H1 (cell line): ENCODE measurements at regions not wholly inside any gene's neighbourhood (a gene's known extent, or its start where the extent isn't known, plus 50 kb on each side); places are given as distances from the start of the nearest gene placed in this dataset.

Source experiments
- CTCF ChIA-PET: fragments of 300-600 bp; sonication (Branson Sonifier 250); formaldehyde crosslinking; loops from one replicate; lab custom pipeline; 2021; ENCODE audit not compliant: partially characterized antibody; lab: Charles Lee
- POLR2A ChIA-PET: fragments of 300-600 bp; sonication (Branson Sonifier 250); formaldehyde crosslinking; loops from one replicate; lab custom pipeline; 2021; ENCODE audit warnings: inconsistent platforms; ENCODE audit not compliant: partially characterized antibody; lab: Charles Lee
- DNase-seq, 2 experiments: peaks; one replicate each; pipeline versions ENCODE4 v3.0.0 to v3.0.0-alpha.2; 2010 to 2022; ENCODE audit warnings: low spot score in 2 of 2, low read depth in 1 of 2, mixed read lengths in 1 of 2
- FAIRE-seq: peaks from 2 replicates; lab custom pipeline; 2011; peaks lifted over from hg19 to GRCh38; lab: Jason Lieb, UNC
- H2AFZ ChIP-seq: 2 replicates; pipeline ENCODE4 v1.8.1; 2012; ENCODE audit warnings: low read length, inconsistent platforms
- H2AK5ac ChIP-seq: 2 replicates; pipeline ENCODE4 v1.6.1; 2013; ENCODE audit warnings: low read depth, low read length
- H2BK120ac ChIP-seq: replicated peaks from 2 replicates; pipeline ENCODE3; 2013; ENCODE audit warnings: low read depth, low read length, inconsistent platforms
- H2BK12ac ChIP-seq: 2 replicates; pipeline ENCODE4 v1.6.1; 2013; ENCODE audit warnings: low read depth, low read length
- H2BK15ac ChIP-seq: 2 replicates; pipeline ENCODE4 v1.6.1; 2013; ENCODE audit warnings: low read length
- H2BK20ac ChIP-seq: 2 replicates; pipeline ENCODE4 v1.6.1; 2013; ENCODE audit warnings: low read length
- H2BK5ac ChIP-seq: 2 replicates; pipeline ENCODE4 v1.6.1; 2013; ENCODE audit warnings: low read depth, low read length
- H3K14ac ChIP-seq: 2 replicates; pipeline ENCODE4 v1.6.1; 2013; ENCODE audit warnings: inconsistent platforms; ENCODE audit not compliant: insufficient read length
- H3K18ac ChIP-seq: 2 replicates; pipeline ENCODE4 v1.6.1; 2013; ENCODE audit warnings: low read length; ENCODE audit errors: extremely low read depth
- H3K23ac ChIP-seq: 2 replicates; pipeline ENCODE4 v1.6.1; 2013; ENCODE audit warnings: inconsistent platforms; ENCODE audit not compliant: insufficient read length
- H3K23me2 ChIP-seq: 2 replicates; pipeline ENCODE4 v1.6.1; 2013; ENCODE audit warnings: low read depth, low read length
- H3K27ac ChIP-seq: 2 replicates; pipeline ENCODE4 v1.6.1; 2011; ENCODE audit warnings: low read depth, low read length, inconsistent platforms
- H3K27me3 ChIP-seq, 4 experiments: replicated peaks in 1 of 4; 1 replicate in 1 of 4; 2 replicates in 3 of 4; pipeline versions ENCODE4 v1.6.1 to v1.8.1; 2011 to 2013; ENCODE audit warnings: low read length in 3 of 4, mild to moderate bottlenecking in 3 of 4, inconsistent platforms in 2 of 4, mixed read lengths in 2 of 4, moderate library complexity in 1 of 4; ENCODE audit not compliant: control insufficient read depth in 3 of 4, insufficient read depth in 3 of 4; ENCODE audit errors: extremely low read depth in 1 of 4
- H3K36me3 ChIP-seq, 4 experiments: 2 replicates each; pipeline versions ENCODE4 v1.6.1 to v1.8.1; 2011 to 2013; ENCODE audit warnings: mild to moderate bottlenecking in 4 of 4, low read length in 3 of 4, moderate library complexity in 2 of 4, control low read depth in 1 of 4, inconsistent platforms in 1 of 4; ENCODE audit not compliant: insufficient read depth in 4 of 4, control insufficient read depth in 2 of 4
- H3K4ac ChIP-seq: replicated peaks from 2 replicates; pipeline ENCODE3; 2013; ENCODE audit warnings: low read length, low read depth, mixed read lengths, inconsistent platforms; ENCODE audit not compliant: insufficient read length
- H3K4me1 ChIP-seq, 4 experiments: replicated peaks in 1 of 4; 1 replicate in 1 of 4; 2 replicates in 3 of 4; pipeline versions ENCODE4 v1.6.1 to v1.8.1; 2011 to 2013; ENCODE audit warnings: low read length in 3 of 4, inconsistent platforms in 2 of 4, mixed read lengths in 1 of 4; ENCODE audit not compliant: insufficient read depth in 4 of 4, control insufficient read depth in 3 of 4
- H3K4me2 ChIP-seq, 2 experiments: 2 replicates each; pipeline versions ENCODE4 v1.6.1 to v1.8.1; 2011 to 2013; ENCODE audit warnings: low read depth in 2 of 2, low read length in 2 of 2, control low read depth in 1 of 2, inconsistent platforms in 1 of 2, mild to moderate bottlenecking in 1 of 2; ENCODE audit not compliant: insufficient read depth in 1 of 2
- H3K4me3 ChIP-seq, 4 experiments: fragments of 200-600, 300-600 bp in 1 of 4; sonication (generic), shearing (Covaris generic), sonication (Bioruptor Twin) in 1 of 4; 2 replicates each; pipeline versions ENCODE4 v1.5.1 to v1.8.1; 2011 to 2016; ENCODE audit warnings: low read length in 4 of 4, low read depth in 3 of 4, control low read depth in 2 of 4, inconsistent platforms in 2 of 4, mild to moderate bottlenecking in 2 of 4, mixed read lengths in 1 of 4, moderate library complexity in 1 of 4; ENCODE audit not compliant: insufficient read depth in 2 of 4; ENCODE audit errors: extremely low read depth in 1 of 4
- H3K56ac ChIP-seq: replicated peaks from 2 replicates; pipeline ENCODE3; 2013; ENCODE audit warnings: low read depth, mild to moderate bottlenecking, mixed read lengths, low read length, inconsistent platforms; ENCODE audit not compliant: insufficient read length
- H3K79me1 ChIP-seq: 2 replicates; pipeline ENCODE4 v1.6.1; 2013; ENCODE audit warnings: low read depth, low read length, control low read depth
- H3K79me2 ChIP-seq, 2 experiments: 2 replicates each; pipeline versions ENCODE4 v1.6.1 to v1.8.1; 2012 to 2013; ENCODE audit warnings: low read length in 2 of 2, mild to moderate bottlenecking in 2 of 2, inconsistent platforms in 1 of 2; ENCODE audit not compliant: insufficient read depth in 2 of 2, control insufficient read depth in 1 of 2
- H3K9ac ChIP-seq, 4 experiments: replicated peaks in 1 of 4; 1 replicate in 1 of 4; 2 replicates in 3 of 4; pipeline versions ENCODE4 v1.6.1 to v1.8.1; 2011 to 2013; ENCODE audit warnings: low read depth in 3 of 4, low read length in 3 of 4, control low read depth in 2 of 4, mild to moderate bottlenecking in 2 of 4, moderate library complexity in 2 of 4, inconsistent platforms in 1 of 4; ENCODE audit errors: extremely low read depth in 1 of 4
- H3K9me3 ChIP-seq, 2 experiments: 2 replicates each; pipeline versions ENCODE4 v1.6.1 to v1.8.1; 2012 to 2013; ENCODE audit warnings: mild to moderate bottlenecking in 2 of 2, moderate library complexity in 2 of 2, control low read depth in 1 of 2, inconsistent platforms in 1 of 2, low read depth in 1 of 2, low read length in 1 of 2, mixed read lengths in 1 of 2; ENCODE audit not compliant: insufficient read depth in 2 of 2
- H4K20me1 ChIP-seq, 2 experiments: replicated peaks in 1 of 2; 2 replicates each; pipeline versions ENCODE3 to v1.8.1; 2011 to 2013; ENCODE audit warnings: inconsistent platforms in 2 of 2, low read length in 2 of 2, mild to moderate bottlenecking in 1 of 2; ENCODE audit not compliant: insufficient read depth in 2 of 2, control insufficient read depth in 1 of 2
- H4K5ac ChIP-seq: 2 replicates; pipeline ENCODE4 v1.6.1; 2013; ENCODE audit warnings: low read length, low read depth, mixed read lengths, inconsistent platforms; ENCODE audit not compliant: insufficient read length
- H4K8ac ChIP-seq: 2 replicates; pipeline ENCODE4 v1.8.0; 2013; ENCODE audit warnings: mild to moderate bottlenecking, moderate library complexity, low read length, inconsistent platforms; ENCODE audit not compliant: insufficient read depth; ENCODE audit errors: extremely low read depth
- H4K91ac ChIP-seq: replicated peaks from 2 replicates; pipeline ENCODE3; 2013; ENCODE audit warnings: low read length, mixed read lengths, inconsistent platforms; ENCODE audit not compliant: insufficient read length
- BCL11A ChIP-seq, 2 experiments: IDR thresholded peaks; one replicate each; pipeline ENCODE4 v1.6.1; 2011; ENCODE audit warnings: low read depth in 2 of 2, low read length in 2 of 2, mild to moderate bottlenecking in 2 of 2
- CBX8 ChIP-seq: fragments of 300-800, 300-1000 bp; sonication (generic); IDR thresholded peaks from 2 replicates; pipeline ENCODE4 v1.7.1; 2016; ENCODE audit warnings: low read depth, low read length, borderline replicate concordance
- CREB1 ChIP-seq: IDR thresholded peaks from 2 replicates; pipeline ENCODE4 v1.6.1; 2012; ENCODE audit warnings: inconsistent platforms
- CTBP2 ChIP-seq: IDR thresholded peaks from 2 replicates; pipeline ENCODE4 v1.7.0; 2011; ENCODE audit warnings: borderline replicate concordance, mild to moderate bottlenecking, moderate library complexity, mixed read lengths, low read length; ENCODE audit not compliant: insufficient read depth, insufficient read length
- EGR1 ChIP-seq: IDR thresholded peaks from 2 replicates; pipeline ENCODE4 v1.6.1; 2011; ENCODE audit warnings: low read depth, low read length, borderline replicate concordance
- HDAC2 ChIP-seq, 2 experiments: fragments of 300-600 bp in 1 of 2; sonication (generic) in 1 of 2; IDR thresholded peaks; 2 replicates each; pipeline ENCODE4 v1.6.1; 2011 to 2012; ENCODE audit warnings: low read depth in 2 of 2, low read length in 2 of 2, mild to moderate bottlenecking in 2 of 2, moderate library complexity in 2 of 2, borderline replicate concordance in 1 of 2, inconsistent platforms in 1 of 2
- NRF1 ChIP-seq: IDR thresholded peaks from 2 replicates; pipeline ENCODE4 v1.6.1; 2011; ENCODE audit warnings: mild to moderate bottlenecking, low read depth, low read length, improper control_type of control experiment
- POLR2AphosphoS5 ChIP-seq: IDR thresholded peaks from 2 replicates; pipeline ENCODE4 v1.6.1; 2011; ENCODE audit warnings: low read depth, low read length
- WGBS, 2 experiments: shearing (Covaris generic) in 1 of 2; methylation state at CpG; one replicate each; pipeline versions ENCODE4 v1.1.6 to v1.1.7; 2013 to 2015; ENCODE audit warnings: low lambda C conversion rate in 2 of 2, mixed read lengths in 2 of 2, inconsistent platforms in 1 of 2, low coverage in 1 of 2, missing lambda C conversion rate in 1 of 2; ENCODE audit not compliant: insufficient replicate concordance in 2 of 2, insufficient coverage in 1 of 2, insufficient read length in 1 of 2; ENCODE audit errors: extremely low coverage in 1 of 2, missing lambda C conversion rate in 1 of 2; 5-methylcytosine and 5-hydroxymethylcytosine counted together
- TF ChIP-seq, protein P1 (sequence below), 3 experiments: IDR thresholded peaks; 1 replicate in 2 of 3; 2 replicates in 1 of 3; pipeline versions ENCODE4 v1.5.1 to v1.6.1; 2011; ENCODE audit warnings: low read length in 3 of 3, mild to moderate bottlenecking in 3 of 3, inconsistent platforms in 2 of 3, low read depth in 1 of 3, moderate library complexity in 1 of 3; ENCODE audit not compliant: insufficient read depth in 1 of 3; ENCODE audit errors: control extremely low read depth in 1 of 3

- H3K9ac ChIP-seq = no peak overlapping the region
- WGBS, 2 experiments = 67% methylated on average over 4 of the region's 4 CpGs; no CpG with 5 or more reads in 1 of the 2 experiments
Measured at GRCh38 chr7:153943457-153943856, 108.7 kb upstream of the DPP6 start.

More at GRCh38 chr7:153943457-153943856, 108.7 kb upstream of the DPP6 start:
- peaks cover 0 to 4% (median 2%) of the 10 kb centered on the region in 4 experiments; a peak in 1 of 7 replicates for H3K4me1 ChIP-seq
- peaks cover 32 to 64% of the 10 kb centered on the region in 2 experiments for H3K9me3 ChIP-seq
- H3K23me2 ChIP-seq = no peaks in the 10 kb centered on the region
- no peak overlapping the region for H4K8ac ChIP-seq
- no peak overlapping the region for H3K4me3 ChIP-seq
- H3K23ac ChIP-seq = no peak overlapping the region
- H2BK12ac ChIP-seq = no peak overlapping the region
- no peak for TF ChIP-seq HDAC2 (IDR thresholded peaks at IDR 0.05; ENCODE audit: borderline replicate concordance in 1 of 2, low read depth in 2 of 2, low read length in 2 of 2)
- no peak for TF ChIP-seq EGR1
- TF ChIP-seq CBX8 = no peak
- no peak for TF ChIP-seq NRF1
- TF ChIP-seq CTBP2 = no peak
- no peak for TF ChIP-seq CREB1
- no peak for TF ChIP-seq BCL11A (IDR thresholded peaks at IDR 0.05; ENCODE audit: low read depth in 2 of 2, low read length in 2 of 2)
- TF ChIP-seq, protein P1, sequence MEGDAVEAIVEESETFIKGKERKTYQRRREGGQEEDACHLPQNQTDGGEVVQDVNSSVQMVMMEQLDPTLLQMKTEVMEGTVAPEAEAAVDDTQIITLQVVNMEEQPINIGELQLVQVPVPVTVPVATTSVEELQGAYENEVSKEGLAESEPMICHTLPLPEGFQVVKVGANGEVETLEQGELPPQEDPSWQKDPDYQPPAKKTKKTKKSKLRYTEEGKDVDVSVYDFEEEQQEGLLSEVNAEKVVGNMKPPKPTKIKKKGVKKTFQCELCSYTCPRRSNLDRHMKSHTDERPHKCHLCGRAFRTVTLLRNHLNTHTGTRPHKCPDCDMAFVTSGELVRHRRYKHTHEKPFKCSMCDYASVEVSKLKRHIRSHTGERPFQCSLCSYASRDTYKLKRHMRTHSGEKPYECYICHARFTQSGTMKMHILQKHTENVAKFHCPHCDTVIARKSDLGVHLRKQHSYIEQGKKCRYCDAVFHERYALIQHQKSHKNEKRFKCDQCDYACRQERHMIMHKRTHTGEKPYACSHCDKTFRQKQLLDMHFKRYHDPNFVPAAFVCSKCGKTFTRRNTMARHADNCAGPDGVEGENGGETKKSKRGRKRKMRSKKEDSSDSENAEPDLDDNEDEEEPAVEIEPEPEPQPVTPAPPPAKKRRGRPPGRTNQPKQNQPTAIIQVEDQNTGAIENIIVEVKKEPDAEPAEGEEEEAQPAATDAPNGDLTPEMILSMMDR (IDR thresholded peaks at IDR 0.05; ENCODE audit: control extremely low read depth in 1 of 3, insufficient read depth in 1 of 3, low read depth in 1 of 3, low read length in 3 of 3) = no peak
- TF ChIP-seq POLR2AphosphoS5 = no peak
- H3K18ac ChIP-seq = no peak overlapping the region
- no peak overlapping the region for H3K56ac ChIP-seq
- no peak overlapping the region for H2BK20ac ChIP-seq
- FAIRE-seq = no peak
- H2BK15ac ChIP-seq = no peak overlapping the region
- H3K4me2 ChIP-seq = no peak overlapping the region
- H4K91ac ChIP-seq = no peak overlapping the region
- no peak overlapping the region for H3K27ac ChIP-seq
- CTCF ChIA-PET = interaction anchor here (1.1 kb wide), 1 partner anchor 42 kb away, joined by 3 read pairs; no protein-coding TSS in a partner anchor
- no peak overlapping the region for H2AFZ ChIP-seq
- no peaks in the 10 kb centered on the region for H3K79me1 ChIP-seq
- no peak overlapping the region for H4K5ac ChIP-seq
- H3K79me2 ChIP-seq = no peaks in the 10 kb centered on the region
- H3K4ac ChIP-seq = no peak overlapping the region
- H2BK120ac ChIP-seq = no peak overlapping the region
- no peaks in the 10 kb centered on the region for H3K36me3 ChIP-seq
- no peak overlapping the region for H3K14ac ChIP-seq
- POLR2A ChIA-PET = no interaction called here
- no peaks in the 10 kb centered on the region for H4K20me1 ChIP-seq
- no peaks in the 10 kb centered on the region; a peak in 1 of 7 replicates for H3K27me3 ChIP-seq
- no peak overlapping the region for H2BK5ac ChIP-seq
- H2AK5ac ChIP-seq = no peak overlapping the region
- no peak for DNase-seq
